NCI-H748 treated with DMSO at 0.1 percent for 48 hours (cell line): ENCODE measurements at regions not wholly inside any gene's neighbourhood (a gene's known extent, or its start where the extent isn't known, plus 50 kb on each side); places are given as distances from the start of the nearest gene placed in this dataset.
"Not testable (repeated sequence)": the region's sequence is repeated elsewhere in the genome, so short reads cannot be mapped to it uniquely, and the experiment has no call there.

Experiments used
- DNase-seq: peaks from one replicate; lab custom pipeline; 2025; lab: John Stamatoyannopoulos, UW

DNA sequence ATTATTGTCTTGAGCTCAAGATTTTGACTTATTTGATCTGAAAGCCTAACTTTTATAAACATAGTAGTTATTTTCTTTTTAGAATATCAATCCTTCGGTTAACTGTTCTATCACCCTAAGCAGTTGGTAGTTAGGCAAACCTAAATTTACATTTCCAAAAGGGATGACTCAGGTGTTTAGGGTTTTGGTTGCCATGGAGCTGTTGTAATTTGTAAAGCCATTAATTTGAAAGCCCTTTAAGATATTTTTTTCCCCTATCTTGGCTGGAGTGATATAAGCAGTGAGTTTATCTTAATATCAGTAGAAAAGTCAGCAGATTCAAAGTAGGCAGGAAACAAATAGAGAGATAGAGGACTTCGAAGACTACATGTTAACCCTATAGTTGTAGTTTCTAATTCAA, 1472.6 kb upstream of the CELF2 start:
- DNase-seq = no peak

- no peak for DNase-seq
Observed at GRCh38 chr10:9547936-9548904, 1469.5 kb upstream of the CELF2 start.

GRCh38 chr10:9550810-9551209, 1466.9 kb upstream of the CELF2 start:
- DNase-seq = no peak

DNA sequence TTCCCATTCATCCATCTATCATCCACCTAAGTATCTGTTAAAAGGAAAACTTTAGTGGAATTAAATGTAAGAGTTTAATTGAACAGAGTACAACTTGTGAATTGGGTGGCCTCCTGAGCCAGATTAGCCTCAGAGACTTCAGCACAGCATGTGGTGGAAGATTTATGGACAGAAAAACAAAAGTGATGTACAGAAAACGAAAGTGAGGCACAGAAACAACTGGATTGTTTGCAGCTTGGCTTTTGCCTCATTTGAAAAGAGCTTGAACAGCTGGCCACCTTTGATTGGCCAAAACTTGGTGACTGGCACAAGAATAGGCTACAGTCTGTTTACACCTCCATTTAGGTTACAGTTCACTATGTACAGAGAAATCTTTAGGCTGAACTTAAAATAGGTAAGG, 1463.4 kb upstream of the CELF2 start:
- no peak for DNase-seq

DNA sequence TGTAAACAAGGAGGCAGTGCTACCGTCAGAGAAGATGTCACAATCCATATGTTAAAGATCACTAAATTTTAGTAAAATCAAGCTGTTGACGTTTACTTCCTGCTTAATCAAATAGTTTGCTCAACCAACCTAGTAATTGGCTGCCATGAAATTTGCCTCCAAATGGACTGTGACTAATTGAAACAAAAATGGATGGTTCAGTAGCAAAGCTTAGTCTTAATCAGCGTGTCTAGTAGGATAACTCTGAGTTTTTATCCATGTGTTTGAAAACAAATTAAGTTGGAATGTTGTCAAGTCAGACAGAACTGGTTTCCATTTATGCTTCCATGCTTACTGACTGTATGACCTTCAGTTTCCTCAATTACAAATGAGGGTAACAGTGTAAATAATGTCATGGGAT, 1456.7 kb upstream of the CELF2 start:
- DNase-seq = no peak

GRCh38 chr10:9561821-9562505, 1455.7 kb upstream of the CELF2 start:
- no peak for DNase-seq

DNA sequence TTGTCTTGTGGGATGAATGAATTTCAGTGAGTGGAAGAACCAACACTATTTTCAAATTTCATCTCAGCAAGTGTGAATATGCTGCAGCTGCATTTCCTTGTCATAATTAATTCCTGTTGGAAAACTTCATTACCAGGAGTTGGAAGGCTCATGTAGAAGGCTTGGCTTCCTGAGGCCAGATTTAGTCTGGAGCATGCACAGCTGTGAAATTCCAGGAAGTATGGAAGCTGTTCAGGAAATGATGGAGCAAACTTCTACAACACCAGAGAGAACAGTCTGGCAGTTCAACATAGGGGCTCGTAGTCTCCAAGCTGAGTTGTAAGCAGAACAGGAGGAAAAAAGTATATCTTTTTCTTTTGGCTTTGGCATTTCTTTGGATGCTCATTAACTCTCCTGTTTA, 1439.9 kb upstream of the CELF2 start:
- no peak for DNase-seq

- DNase-seq = no peak
Observed at GRCh38 chr10:9579110-9579705, 1438.5 kb upstream of the CELF2 start.

DNA sequence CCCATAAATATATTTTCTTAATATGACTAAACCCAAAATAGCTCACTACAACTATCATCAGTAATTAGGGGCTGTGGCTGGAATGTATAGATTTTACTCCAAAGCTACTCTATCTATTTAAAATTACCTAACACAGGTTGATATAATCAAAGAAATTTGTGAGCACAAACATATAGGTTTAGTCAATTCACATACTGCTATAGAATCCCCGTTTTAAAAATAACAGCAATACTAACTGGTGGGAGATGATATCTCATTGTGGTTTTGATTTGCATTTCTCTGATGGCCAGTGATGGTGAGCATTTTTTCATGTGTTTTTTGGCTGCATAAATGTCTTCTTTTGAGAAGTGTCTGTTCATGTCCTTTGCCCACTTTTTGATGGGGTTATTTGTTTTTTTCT, 1434.9 kb upstream of the CELF2 start:
- DNase-seq = not testable (repeated sequence)

GRCh38 chr10:9596368-9596920, 1421.2 kb upstream of the CELF2 start:
- DNase-seq = no peak

GRCh38 chr10:9602998-9603397, 1414.7 kb upstream of the CELF2 start:
- DNase-seq = no peak

- DNase-seq = no peak
Observed at GRCh38 chr10:9603972-9604371, 1413.7 kb upstream of the CELF2 start.

GRCh38 chr10:9605231-9605630, 1412.4 kb upstream of the CELF2 start:
- no peak for DNase-seq

DNA sequence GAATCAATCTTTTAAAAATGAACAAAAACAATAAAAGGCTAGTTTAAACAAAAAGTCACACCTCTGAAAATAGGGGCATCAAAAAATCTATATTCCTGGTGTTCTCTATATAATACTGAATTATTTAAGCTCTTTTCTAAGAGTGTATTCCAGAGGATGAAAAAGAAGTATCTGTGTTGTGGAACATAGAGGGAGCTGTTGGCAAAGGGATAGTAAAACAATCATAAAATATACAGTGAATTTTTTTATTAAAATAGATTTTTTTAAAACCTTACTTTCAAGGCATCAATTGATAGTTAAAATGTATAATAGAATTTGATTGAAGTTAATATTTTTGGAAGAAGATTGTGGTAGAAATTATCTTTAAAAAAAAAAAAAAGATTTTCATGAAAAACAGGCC, 1409.1 kb upstream of the CELF2 start:
- no peak for DNase-seq

DNA sequence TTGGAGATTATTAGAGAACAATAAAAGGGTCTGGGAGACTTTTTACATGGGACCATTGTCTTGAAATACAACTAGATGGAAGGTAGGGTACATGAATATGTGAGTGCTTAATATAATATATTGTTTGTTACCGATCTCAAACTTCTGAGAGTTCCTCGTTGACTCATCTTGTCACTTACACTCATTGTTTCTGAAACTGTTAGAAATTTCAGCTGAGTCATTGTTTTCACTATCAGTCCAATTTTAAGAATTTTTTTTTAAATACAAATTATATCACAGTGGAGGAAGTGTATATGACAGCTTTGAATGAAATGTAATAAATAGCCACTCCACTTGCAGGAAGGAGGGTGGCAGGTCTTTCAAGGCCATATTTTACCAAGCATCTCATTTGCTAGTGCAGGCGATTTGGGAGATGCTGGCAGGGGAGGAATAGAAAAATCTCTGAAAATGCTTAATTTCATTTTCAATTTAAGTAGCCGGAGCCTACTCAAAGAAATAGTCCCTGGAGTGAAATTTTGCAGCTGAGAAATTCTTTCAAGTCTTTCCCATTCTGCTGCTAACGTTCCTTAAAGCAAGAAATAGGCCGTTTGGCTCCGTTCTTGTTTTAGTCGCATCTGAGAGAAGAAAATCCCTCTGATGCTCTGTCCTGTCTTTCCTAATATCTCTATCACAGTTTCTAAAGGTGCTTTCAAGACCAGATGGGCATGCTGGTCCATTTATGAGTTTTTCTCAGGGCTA, 1404.2 kb upstream of the CELF2 start:
- no peak for DNase-seq

DNA sequence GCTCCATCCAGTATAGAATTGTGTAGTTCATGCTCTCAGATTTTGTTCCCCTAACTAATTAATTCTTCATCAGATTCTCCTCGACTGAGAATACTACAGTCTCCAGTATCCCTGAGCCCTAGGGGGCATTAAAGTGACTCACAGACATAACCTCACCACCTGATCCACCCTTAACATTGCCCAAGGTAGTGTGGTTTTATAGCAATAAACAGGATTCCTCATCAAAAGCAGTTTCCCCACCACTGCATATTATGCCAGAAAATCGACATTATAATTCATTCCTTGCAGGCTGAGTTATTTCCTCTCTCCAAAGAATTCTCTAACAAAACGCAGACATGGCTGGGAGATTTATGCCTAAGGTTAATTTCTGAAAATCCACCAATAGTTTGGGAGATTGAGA, 1402.5 kb upstream of the CELF2 start:
- no peak for DNase-seq

- no peak for DNase-seq
Observed at GRCh38 chr10:9621216-9621615, 1396.5 kb upstream of the CELF2 start.

DNA sequence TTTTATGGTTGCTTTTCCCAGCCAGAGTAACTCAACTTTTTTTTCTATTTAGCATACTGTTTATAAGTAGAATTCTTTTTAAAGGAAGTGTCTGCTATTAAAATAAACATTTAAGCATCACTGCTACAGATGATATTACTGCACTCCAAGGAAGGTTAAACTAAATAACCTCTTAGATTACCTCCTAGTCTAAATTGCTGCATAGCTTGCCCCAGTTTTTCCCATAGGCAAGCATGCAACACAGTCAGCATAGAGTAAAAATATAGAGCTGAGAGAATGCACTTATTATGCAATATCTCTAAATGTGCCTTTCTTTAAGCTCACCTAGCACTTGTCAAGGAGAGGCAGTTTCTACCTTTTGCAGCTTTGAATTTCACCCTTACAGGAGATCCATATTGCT, 1392.4 kb upstream of the CELF2 start:
- no peak for DNase-seq

DNA sequence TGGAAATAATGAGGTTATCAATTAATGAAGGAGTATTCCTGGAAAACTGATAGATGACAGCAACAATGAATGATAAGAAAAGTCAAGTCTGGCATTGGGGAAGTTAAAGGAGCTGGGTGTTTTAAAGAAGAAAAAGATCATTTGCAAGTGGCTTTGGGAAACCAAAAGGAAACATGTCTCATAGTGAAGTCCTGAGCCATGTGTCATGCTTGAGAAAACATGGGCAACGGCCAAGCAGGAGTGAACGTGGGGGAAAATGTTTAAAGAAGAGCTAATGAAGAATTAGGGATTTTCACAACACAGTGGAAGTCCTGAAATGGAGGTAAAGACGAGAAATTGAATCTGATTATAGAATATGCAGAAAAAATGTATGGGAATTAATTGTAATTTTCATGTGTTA, 1383.2 kb upstream of the CELF2 start:
- no peak for DNase-seq

DNA sequence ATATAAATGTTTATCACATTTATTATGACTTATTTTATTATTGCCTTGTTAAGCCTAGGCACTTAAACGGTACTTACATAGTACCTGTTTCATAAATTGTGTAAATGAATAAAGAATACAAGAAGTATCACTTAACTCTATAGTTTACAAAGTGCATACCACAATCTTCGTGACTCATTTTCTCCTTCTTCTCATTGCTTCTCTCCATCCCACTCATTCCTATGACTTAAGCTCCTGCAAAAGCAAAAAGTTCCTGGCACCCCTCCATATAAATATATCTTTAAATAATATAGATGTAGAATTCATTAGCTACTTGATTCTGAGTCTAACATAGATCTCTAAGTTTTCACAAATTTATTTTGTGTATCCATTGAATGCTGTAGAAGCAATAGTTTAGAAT, 1382.0 kb upstream of the CELF2 start:
- no peak for DNase-seq

DNA sequence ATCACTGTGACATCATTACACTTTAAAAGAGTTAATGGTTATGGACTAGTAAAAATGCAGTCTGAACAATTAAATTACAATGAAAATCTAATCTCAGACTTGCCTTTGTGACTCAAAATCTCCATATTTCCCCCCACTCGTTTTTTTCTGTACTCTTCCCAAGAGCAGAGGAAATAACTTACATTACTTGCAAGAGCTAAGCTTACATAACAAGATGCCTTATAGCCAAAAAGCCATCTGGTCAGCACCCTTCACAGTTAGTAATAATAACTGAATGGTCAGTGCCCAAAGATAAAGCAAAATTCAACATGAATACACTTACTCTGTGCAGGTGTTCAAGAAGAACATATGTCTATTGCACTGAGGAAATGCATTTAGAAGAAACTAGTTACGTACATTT, 1381.5 kb upstream of the CELF2 start:
- DNase-seq = no peak

- no peak for DNase-seq
Observed at GRCh38 chr10:9643782-9644181, 1373.9 kb upstream of the CELF2 start.
